ENCODE measurements at regions not wholly inside any gene's neighbourhood (a gene's known extent, or its start where the extent isn't known, plus 50 kb on each side); places are given as distances from the start of the nearest gene placed in this dataset.

DNA sequence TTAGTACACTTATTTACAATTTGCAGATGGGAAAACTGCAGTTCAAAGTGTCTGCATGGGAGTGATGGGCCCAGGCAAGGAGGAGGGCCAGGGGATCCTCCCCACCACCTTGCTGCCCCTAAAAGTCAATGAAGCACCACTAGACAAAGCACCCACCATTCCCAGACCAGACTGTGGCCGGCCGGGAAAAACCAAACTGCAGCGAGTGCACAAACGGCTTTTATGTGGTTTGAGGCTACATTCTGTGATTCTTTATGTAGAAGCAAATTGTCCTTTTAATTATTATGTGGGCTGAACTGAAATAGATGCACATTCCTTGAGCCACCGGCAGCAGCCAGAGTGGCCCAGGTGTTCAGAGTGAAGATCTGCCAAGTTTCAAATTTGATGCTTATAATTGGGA lies 585.3 kb upstream of the KLF4 start:
- H3K9me3 ChIP-seq (ENCODE audit: control insufficient read depth in 4 of 4, insufficient read depth in 3 of 4, low read length in 3 of 4): peaks cover 0 to 2% (median 0%) of the 10 kb centered on the region in 4 donors
- DNase-seq (no peak), ATAC-seq (ENCODE audit: insufficient read depth, low FRiP score) (no peak)
- 70 to 91% methylated on average over 5 of the region's 5 CpGs for WGBS, 2 donors
- H3K36me3 ChIP-seq (ENCODE audit: control insufficient read depth in 4 of 4, insufficient read depth in 4 of 4, low read length in 4 of 4): no peaks in the 10 kb centered on the region
- TF ChIP-seq, protein P1, sequence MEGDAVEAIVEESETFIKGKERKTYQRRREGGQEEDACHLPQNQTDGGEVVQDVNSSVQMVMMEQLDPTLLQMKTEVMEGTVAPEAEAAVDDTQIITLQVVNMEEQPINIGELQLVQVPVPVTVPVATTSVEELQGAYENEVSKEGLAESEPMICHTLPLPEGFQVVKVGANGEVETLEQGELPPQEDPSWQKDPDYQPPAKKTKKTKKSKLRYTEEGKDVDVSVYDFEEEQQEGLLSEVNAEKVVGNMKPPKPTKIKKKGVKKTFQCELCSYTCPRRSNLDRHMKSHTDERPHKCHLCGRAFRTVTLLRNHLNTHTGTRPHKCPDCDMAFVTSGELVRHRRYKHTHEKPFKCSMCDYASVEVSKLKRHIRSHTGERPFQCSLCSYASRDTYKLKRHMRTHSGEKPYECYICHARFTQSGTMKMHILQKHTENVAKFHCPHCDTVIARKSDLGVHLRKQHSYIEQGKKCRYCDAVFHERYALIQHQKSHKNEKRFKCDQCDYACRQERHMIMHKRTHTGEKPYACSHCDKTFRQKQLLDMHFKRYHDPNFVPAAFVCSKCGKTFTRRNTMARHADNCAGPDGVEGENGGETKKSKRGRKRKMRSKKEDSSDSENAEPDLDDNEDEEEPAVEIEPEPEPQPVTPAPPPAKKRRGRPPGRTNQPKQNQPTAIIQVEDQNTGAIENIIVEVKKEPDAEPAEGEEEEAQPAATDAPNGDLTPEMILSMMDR (IDR thresholded peaks at IDR 0.05; ENCODE audit: control extremely low read depth, extremely low read depth): no peak
- H3K27ac ChIP-seq (ENCODE audit: low read depth in 1 of 2, low read length in 1 of 2): no peak overlapping the region
- H3K27me3 ChIP-seq (ENCODE audit: control insufficient read depth in 3 of 3, insufficient read depth in 3 of 3, low read length in 2 of 3): no peaks in the 10 kb centered on the region
- no peak overlapping the region for H3K9ac ChIP-seq (ENCODE audit: insufficient read depth in 1 of 2, low read length in 2 of 2)
- H3K4me3 ChIP-seq: no peak overlapping the region
- peaks cover 0 to 20% (median 11%) of the 10 kb centered on the region in 5 donors for H3K4me1 ChIP-seq (ENCODE audit: control insufficient read depth in 5 of 5, insufficient read depth in 5 of 5, low read length in 5 of 5)

DNA sequence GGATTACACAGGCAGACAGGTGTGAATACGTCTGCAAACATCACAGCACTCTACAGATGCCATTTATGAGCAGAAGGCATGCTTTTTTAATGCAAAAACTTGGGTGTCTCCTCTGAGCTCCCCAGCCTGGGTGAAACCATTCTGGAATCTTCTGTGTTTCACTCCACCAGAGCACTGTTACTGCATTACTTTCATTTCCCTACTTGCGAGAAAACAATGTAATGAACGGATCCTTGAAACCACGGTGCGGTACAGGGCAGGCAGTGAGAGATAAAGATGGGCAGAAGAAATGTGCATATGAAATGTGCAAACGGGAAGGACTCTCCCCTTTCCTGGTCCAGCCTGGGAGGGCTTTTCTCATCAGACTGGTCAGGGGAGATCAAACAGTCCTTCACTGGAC lies 584.3 kb upstream of the KLF4 start:
- peaks cover 0 to 2% (median 0%) of the 10 kb centered on the region in 4 donors for H3K9me3 ChIP-seq (ENCODE audit: control insufficient read depth in 4 of 4, insufficient read depth in 3 of 4, low read length in 3 of 4)
- peaks cover 0 to 13% (median 6%) of the 10 kb centered on the region in 5 donors for H3K4me1 ChIP-seq (ENCODE audit: control insufficient read depth in 5 of 5, insufficient read depth in 5 of 5, low read length in 5 of 5)
- no peak overlapping the region for H3K4me3 ChIP-seq
- ATAC-seq (ENCODE audit: insufficient read depth, low FRiP score) (no peak), DNase-seq (no peak)
- TF ChIP-seq, protein P1 (IDR thresholded peaks at IDR 0.05; ENCODE audit: control extremely low read depth, extremely low read depth): no peak
- H3K27me3 ChIP-seq (ENCODE audit: control insufficient read depth in 3 of 3, insufficient read depth in 3 of 3, low read length in 2 of 3): no peaks in the 10 kb centered on the region
- H3K27ac ChIP-seq (ENCODE audit: low read depth in 1 of 2, low read length in 1 of 2): no peak overlapping the region
- no peak overlapping the region for H3K9ac ChIP-seq (ENCODE audit: insufficient read depth in 1 of 2, low read length in 2 of 2)
- 57 to 67% methylated on average over 6 of the region's 6 CpGs for WGBS, 2 donors
- no peaks in the 10 kb centered on the region for H3K36me3 ChIP-seq (ENCODE audit: control insufficient read depth in 4 of 4, insufficient read depth in 4 of 4, low read length in 4 of 4)

DNA sequence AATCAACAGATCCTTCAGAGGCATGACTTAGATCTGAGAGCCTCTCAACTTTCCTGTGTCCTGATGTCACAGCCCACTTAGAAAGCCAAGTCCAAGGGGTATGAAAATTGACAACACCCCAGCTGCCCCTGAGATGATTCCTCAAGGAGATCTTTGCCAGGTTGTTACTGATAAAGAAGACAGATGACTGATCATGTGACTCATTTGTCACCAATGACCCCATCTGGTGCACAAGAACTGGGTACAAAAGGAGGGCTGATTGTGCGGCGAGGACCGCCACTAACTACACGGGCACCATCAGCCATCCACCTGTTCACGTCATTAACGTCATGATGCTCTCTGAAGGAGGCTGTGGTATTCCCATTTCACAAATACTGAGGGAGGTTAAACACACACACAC lies 583.2 kb upstream of the KLF4 start:
- 97 to 98% methylated on average over 6 of the region's 6 CpGs for WGBS, 2 donors

More for the DNA sequence above, 583.2 kb upstream of the KLF4 start:
- Histone ChIP-seq H3K9ac (ENCODE audit: insufficient read depth in 1 of 2, low read length in 2 of 2) (no peak overlapping the region), H3K9me3 (ENCODE audit: control insufficient read depth in 4 of 4, insufficient read depth in 3 of 4, low read length in 3 of 4) (peaks cover 0 to 2% (median 0%) of the 10 kb centered on the region in 4 donors), H3K27me3 (ENCODE audit: control insufficient read depth in 3 of 3, insufficient read depth in 3 of 3, low read length in 2 of 3) (no peaks in the 10 kb centered on the region), H3K4me1 (ENCODE audit: control insufficient read depth in 5 of 5, insufficient read depth in 5 of 5, low read length in 5 of 5) (peaks cover 0 to 2% (median 0%) of the 10 kb centered on the region in 5 donors), H3K36me3 (ENCODE audit: control insufficient read depth in 4 of 4, insufficient read depth in 4 of 4, low read length in 4 of 4) (no peaks in the 10 kb centered on the region), H3K4me3 (no peak overlapping the region), H3K27ac (ENCODE audit: low read depth in 1 of 2, low read length in 1 of 2) (no peak overlapping the region)
- ATAC-seq (ENCODE audit: insufficient read depth, low FRiP score) (no peak), DNase-seq (no peak)
- TF ChIP-seq, protein P1 (IDR thresholded peaks at IDR 0.05; ENCODE audit: control extremely low read depth, extremely low read depth): no peak
